Pons (tissue), 1 donor: ENCODE measurements at regions not wholly inside any gene's neighbourhood (a gene's known extent, or its start where the extent isn't known, plus 50 kb on each side); places are given as distances from the start of the nearest gene placed in this dataset.

Experiments
- DNase-seq: peaks from one replicate; pipeline ENCODE4 v3.0.0-alpha.2; 2016; ENCODE audit warnings: low spot score

GRCh38 chr2:160672211-160672610 lies 178.6 kb upstream of the RBMS1 start:
- no peak for DNase-seq

GRCh38 chr2:160674146-160674750 lies 180.6 kb upstream of the RBMS1 start:
- peak; percentile 9 for DNase-seq

GRCh38 chr2:160679686-160680085 lies 186.1 kb upstream of the RBMS1 start:
- no peak for DNase-seq

DNA sequence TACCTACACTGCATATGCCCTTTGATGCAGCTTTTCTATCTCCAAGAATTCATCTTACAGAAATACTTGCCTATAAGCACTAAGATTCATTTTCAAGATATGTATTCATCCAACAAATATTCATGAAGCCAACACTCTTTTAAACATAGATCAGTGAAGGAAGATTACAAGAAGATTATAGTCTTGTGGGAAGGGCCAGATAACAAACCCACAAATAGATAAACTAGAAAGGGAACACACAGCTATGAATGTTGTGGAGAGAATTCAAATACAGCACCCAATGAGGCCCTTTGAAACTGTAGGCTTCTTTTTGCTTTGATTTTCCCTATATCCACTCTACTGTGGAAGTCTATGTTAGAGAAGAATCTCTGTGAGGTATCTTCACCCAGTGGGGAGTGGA lies 186.7 kb upstream of the RBMS1 start:
- DNase-seq, result no peak

GRCh38 chr2:160680974-160681373 lies 187.4 kb upstream of the RBMS1 start:
- DNase-seq, result no peak

DNA sequence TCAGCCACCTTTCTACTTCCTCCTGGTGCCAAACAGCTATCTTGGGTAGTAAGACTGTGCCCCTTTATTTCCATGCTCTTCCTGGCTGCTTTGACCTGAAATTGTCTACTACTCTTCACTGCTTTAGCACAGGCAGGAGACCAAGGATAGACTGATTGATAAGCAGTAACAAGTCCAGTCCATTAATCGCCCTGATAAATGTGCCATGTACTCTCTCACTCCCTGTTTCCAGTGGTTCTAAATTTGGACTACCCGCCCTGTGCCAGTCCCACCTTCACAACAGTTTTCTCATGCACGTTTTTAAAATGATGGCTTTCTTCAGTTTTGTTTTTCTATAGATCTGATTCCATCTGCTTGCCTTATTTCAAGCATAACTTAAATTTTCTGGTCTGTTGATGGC lies 189.6 kb upstream of the RBMS1 start:
- DNase-seq, result no peak

DNA sequence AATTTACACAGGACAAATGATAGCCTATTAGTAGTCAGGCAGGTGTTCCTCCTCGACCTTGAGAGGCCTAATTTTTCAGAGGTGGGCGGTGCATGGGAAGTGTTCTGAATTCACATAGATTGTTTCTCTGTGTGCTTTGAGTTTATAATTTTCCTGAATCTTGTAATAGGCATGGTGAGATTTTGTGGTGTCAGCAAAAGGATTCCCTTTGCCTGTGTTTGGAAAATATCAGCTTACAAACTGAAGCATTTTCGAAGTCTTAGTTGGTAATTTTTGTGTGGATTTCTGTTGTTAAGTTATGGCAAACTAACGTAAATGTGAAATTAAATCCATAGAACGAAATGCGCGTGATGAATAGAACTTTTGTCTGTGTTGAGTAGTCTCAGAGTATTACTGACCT lies 194.0 kb upstream of the RBMS1 start:
- DNase-seq, result no peak

GRCh38 chr2:160689441-160689840 lies 195.8 kb upstream of the RBMS1 start:
- DNase-seq, result no peak

- DNase-seq, result no peak
Measured at GRCh38 chr2:160694221-160694620, 200.6 kb upstream of the RBMS1 start.

DNA sequence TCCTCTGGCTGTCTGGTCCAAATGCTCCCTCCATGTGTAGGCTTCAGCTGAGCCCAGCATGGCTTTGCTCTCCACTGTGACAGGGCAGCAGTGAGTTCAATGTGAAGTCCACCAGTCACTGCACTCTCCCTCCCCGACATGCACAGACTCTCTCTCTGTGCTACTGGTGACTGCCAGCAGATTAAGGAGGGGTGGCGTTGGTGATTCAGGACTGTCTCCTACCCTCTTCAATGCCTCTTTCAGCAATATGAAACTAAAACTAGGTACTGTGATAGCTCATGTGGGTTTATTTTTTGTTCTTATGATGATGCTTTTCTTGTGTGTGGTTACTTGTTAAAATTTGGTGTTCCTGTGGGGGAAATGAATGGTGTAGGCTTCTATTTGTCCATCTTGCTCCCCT lies 201.0 kb upstream of the RBMS1 start:
- no peak for DNase-seq

- DNase-seq, result no peak
Measured at GRCh38 chr2:160695402-160696086, 201.9 kb upstream of the RBMS1 start.

DNA sequence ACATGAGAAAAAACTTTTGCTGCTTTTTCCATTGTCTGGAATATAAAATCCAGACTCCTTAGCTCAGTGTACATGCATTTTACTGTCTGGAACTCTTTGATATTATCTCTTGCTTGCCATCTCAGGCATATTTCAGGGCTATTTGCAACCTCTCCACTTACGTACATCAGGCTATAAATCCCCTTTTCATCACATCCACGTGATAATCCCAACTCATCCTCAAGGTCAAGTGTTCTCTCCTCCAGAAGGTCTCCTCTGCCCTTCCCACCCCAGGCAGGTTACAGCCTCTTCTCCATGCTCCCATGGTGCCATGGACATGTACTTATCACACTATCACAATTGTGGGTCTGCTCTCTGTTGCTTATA lies 202.5 kb upstream of the RBMS1 start:
- DNase-seq, result no peak

GRCh38 chr2:160697817-160698216 lies 204.2 kb upstream of the RBMS1 start:
- DNase-seq, result no peak

DNA sequence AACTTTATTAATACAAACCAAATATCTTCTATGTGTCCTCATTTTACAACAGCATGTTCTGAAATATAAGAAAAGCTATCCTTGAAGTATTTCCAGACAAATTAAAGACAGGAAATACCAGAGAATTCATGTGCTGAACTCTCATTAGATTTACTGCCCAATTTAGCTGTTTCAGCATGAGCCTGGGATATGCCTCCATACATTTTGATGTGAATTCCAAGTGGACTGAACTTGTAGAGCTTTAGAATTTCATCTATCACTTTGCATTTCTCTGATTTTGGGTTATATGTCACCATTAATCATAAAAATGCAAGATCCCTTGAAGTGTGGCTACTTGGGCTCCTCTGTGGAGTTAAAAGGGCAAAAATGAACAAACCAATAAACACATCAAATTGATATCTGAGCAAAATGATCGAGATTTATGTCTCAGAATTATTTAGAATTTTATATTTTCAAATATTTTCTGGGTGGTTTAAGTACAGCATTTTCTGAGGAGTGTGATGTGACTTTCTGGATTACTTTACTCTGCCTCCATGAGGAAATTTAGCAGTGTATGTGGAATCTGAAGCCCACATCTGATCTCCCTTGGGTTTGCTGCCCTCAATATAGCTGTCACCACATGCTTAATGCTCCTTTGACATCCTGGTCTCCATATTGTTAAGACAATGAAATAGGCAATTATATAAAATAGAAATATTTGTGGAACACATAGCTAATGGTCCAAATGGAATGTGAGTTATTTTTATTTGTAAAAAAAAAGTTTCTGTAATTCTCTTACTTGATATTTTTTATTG lies 206.6 kb upstream of the RBMS1 start:
- no peak for DNase-seq

DNA sequence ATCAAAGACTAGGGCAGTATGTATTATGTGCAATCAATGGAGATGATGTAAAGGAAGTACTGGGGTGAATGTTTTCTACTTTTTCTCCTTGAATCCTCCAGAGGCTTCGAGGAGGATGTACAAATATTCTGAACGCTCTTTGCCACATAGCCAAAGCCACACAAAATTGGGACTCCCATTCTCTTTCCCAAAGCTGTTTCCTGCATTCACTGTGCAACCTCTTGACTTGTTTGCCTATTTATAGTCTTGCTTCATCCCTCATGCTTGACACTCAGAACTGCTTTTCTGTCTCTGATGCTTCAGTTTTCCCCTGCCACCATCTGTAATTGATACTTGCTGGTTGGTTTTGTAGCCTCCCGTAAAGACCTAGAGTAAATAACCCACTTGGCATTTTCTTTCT lies 208.2 kb upstream of the RBMS1 start:
- no peak for DNase-seq

- no peak for DNase-seq
Measured at GRCh38 chr2:160702754-160703153, 209.1 kb upstream of the RBMS1 start.

DNA sequence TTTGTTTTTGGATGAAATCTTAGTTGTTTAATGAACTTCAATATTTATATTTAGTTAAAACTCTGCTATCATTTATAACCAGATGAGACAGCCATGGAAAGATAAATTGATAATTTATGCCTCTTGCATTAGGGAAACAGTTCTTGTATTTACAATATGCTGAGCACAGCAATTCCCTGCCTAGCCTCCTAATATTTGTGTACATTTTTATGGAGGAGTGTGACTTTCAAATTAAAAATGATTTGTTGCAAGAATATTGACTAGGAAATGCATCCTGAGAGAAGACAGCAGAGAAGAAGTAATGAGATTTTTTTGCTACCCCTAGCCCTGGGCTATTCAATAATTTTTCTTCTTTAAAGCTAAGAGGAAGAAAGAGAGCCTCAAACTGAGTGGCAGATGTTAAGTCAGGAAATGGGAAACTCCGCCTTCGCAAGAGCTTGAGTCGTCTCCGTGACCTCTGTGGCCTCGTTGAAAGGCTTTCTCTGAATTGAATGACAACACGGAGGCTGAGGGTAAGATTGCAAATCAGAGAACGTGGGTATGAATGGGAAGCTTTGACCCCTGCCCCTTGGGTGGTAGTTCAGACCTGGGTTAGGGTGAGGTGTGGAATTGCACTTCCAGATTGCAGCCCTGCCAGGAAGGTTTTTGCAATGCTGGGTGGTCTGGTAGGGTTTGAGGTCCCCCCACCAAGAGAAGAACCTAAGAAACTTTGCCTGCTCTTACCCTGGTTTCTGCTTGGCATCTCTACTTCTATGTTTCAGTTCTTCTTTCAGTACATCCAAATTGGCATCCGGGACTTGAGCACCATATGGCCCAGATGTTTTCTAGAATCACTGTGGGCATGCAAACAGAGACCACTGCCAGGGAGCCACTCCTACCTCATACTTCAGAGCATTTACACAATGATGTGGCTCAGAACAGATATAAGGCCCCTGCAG lies 210.3 kb upstream of the RBMS1 start:
- peak; percentile 8 for DNase-seq

DNA sequence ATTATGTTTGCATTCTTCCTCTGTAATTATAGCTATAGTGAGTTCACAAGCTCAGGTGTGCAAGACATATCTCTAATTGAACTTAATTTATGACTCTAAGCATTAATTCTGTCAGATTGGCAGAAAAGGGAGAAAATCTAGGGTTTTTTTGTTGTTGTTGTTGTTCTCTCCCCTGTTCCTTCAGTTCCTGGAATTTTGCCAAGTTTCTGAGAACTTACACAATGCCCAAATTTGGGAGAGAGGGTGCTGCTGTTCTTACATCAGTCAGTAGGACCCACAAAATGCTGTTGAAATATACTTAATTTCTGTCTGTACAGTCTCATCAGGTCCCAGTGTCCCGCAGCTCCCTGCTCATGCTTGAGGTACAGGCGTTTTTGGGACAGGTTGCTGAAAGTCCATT lies 221.8 kb upstream of the RBMS1 start:
- no peak for DNase-seq

GRCh38 chr2:160719116-160719515 lies 225.5 kb upstream of the RBMS1 start:
- no peak for DNase-seq

GRCh38 chr2:160720098-160720497 lies 226.5 kb upstream of the RBMS1 start:
- no peak for DNase-seq

- DNase-seq, result no peak
Measured at GRCh38 chr2:160721089-160722040, 227.8 kb upstream of the RBMS1 start.
